Stimulated activated naive CD4-positive, alpha-beta T cell treated with Interleukin-2 at 50 U/mL for 16 hours (primary cell): ENCODE measurements at regions not wholly inside any gene's neighbourhood (a gene's known extent, or its start where the extent isn't known, plus 50 kb on each side); places are given as distances from the start of the nearest gene placed in this dataset.
"Not testable (repeated sequence)": the region's sequence is repeated elsewhere in the genome, so short reads cannot be mapped to it uniquely, and the experiment has no call there.

Experiments
- DNase-seq: peaks from one replicate; lab custom pipeline; 2025; lab: John Stamatoyannopoulos, UW

DNA sequence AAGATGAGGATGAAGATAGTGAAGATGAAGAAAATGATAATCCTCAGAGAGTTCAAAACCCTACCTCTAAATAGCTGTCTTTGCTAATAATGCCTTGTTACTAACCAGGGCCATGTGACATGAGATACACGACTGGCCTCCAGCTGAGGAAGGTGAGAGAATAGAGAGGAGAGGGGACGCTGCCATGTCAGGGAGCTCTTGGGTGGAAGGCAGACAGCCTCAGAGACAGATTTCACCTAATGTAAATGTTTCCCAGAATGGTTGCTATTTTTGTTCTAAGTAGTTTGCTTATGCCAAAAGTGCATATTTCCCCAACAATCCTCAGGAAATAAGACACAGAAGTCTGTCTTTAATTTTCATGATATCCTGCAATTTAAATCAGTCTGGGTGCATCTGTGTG lies 138.4 kb downstream of the ELOVL4 start:
- no peak for DNase-seq

DNA sequence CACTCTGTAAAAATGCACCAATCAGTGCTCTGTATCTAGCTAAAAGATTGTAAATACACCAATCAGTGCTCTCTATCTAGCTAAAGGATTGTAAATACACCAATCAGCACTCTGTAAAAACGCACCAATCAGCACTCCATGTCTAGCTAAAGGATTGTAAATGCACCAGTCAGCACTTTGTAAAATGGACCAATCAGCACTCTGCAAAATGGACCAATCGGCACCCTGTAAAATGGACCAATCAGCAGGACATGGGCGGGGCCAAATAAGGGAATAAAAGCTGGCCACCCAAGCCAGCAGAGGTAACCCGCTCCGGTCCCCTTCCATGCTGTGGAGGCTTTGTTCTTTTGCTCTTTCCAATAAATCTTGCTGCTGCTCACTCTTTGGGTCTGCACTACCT lies 140.7 kb downstream of the ELOVL4 start:
- DNase-seq: not testable (repeated sequence)

- no peak for DNase-seq
Observed at GRCh38 chr6:79804732-79805131, 142.6 kb downstream of the ELOVL4 start.

DNA sequence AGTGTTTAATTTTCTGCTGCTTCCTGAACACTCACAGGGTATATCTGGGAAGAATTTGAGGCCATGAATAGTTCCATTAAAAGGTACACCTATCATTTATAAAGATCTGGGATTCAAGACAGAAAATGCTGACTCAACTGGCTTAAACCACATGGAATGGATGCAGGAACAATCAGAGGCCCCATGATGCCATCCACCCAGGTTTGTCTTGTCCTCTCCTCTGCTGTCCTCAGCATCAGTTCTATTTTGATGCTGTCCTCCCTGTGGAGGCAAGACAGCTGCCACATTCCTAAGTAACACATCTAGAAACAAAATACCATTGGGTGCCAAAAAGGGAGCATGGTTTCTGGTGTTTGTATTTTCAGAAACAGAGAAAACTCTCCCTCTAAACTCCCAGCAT lies 143.4 kb downstream of the ELOVL4 start:
- no peak for DNase-seq

DNA sequence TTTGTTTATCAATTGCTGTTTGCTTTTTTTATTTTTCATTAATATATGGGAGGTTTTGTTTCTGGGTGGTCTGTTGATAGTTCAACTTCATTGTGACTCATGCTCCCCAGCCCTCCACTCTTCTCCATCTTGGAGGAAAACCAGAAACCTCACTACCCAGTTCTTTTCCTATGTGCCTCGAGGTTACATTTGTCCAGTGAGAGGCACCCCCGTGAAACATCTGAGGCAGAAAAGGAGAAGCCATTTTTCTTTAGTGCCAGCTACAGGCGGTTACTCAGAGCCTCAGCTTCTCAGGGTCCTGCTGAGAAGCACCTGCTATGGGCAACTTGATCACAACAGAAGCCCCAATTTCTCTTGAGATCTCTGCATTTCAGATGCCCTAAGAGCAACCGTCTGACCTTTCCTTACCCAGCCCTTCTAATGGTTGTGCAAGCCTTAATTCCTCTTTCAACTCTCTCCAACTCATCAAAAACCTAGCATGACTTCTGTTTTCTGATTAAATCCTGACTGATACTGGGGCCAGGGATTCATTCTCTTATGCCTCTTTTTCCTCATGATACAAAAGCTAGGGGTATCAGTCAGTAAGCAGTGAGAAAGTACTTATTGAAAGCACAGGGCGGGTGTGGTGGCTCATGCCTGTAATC lies 144.6 kb downstream of the ELOVL4 start:
- DNase-seq: no peak

DNA sequence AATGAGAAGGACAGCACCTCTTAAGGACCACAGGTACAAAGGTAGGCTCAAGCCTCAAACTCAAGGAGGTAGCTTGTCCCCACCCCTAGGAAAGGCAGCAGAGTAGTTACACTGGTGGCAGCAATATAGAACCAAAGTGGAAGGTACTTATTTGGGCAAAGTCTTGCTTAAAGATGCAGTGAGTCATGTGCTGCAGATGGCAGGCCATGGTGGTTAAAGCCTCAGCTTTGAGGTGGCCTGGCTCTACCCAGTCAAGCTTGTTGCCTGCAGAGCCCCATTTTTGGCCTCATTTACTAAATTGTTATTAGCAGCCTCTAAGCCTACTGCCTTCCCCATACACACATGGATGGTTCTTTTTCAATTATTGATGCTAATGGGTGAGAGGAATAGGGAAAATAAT lies 146.0 kb downstream of the ELOVL4 start:
- no peak for DNase-seq

- no peak for DNase-seq
Observed at GRCh38 chr6:79798841-79799240, 148.5 kb downstream of the ELOVL4 start.

- no peak for DNase-seq
Observed at GRCh38 chr6:79797912-79798311, 149.4 kb downstream of the ELOVL4 start.

DNA sequence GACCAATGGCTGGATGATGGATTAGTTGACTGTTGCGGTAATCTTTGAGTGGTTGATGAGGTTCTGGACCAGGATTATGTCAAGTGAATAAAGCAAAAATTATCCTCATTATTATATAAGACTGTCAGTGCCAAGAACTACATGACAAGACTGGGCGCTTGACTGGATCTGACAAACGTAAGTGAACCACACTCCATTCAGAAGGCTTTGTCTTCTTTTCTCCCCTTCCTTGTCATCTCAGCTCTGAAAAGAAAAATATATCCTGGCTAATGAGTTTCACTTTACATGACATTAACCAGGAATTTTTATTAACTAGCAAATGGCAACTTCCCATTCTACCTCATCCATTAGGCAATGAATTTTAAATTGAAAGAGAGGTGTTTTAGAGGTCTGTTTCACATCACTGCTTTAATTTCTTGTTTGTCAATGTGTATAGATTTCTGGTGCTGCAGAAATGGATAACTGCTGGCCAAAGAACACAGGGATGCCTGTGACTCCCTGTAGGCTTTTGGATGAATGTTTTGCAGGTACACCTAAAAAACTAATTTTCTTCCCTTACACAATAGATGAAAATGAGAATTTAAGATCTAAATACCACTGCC lies 150.1 kb downstream of the ELOVL4 start:
- DNase-seq: no peak

- no peak for DNase-seq
Observed at GRCh38 chr6:79796197-79796596, 151.2 kb downstream of the ELOVL4 start.

- no peak for DNase-seq
Observed at GRCh38 chr6:79789896-79790295, 157.5 kb downstream of the ELOVL4 start.

DNA sequence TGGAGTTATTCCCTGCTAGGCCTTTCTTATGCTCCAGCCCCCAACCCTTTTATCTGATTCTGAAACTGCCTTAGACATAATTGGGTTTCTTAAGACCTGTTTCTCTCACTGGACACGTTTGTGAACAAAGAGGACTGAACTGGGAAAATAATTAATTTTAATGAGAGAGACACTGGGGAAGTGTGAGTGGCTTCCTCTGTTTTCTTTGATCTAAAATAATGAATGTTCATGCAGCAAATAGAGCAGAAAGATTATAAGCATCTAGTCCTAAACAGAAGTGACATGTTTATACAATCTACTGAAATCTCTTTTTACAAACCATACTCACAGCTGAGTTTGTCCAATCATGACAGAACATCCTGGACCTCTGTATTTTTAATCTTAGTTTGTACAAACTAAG lies 157.6 kb downstream of the SH3BGRL2 start:
- no peak for DNase-seq

- no peak for DNase-seq
Observed at GRCh38 chr6:79787626-79788025, 156.5 kb downstream of the SH3BGRL2 start.

DNA sequence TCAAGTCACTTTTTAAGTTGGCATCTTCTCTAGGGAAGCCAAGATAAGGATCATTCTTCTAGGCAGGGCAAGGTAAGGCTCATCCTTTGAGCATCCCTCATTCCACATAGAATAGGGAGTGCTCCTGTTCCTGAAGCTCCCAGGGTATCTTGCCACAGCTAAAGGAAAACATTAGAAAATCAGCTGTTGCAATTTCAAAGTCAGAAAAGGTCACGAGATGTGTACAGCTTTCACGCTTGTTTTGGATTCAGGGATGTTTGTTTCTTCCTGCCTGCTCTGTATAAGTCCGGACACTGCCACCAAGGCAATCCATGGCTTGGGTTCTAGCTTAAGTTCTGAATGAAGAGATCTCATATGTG lies 153.2 kb downstream of the SH3BGRL2 start:
- no peak for DNase-seq

- no peak for DNase-seq
Observed at GRCh38 chr6:79783670-79784394, 152.7 kb downstream of the SH3BGRL2 start.

DNA sequence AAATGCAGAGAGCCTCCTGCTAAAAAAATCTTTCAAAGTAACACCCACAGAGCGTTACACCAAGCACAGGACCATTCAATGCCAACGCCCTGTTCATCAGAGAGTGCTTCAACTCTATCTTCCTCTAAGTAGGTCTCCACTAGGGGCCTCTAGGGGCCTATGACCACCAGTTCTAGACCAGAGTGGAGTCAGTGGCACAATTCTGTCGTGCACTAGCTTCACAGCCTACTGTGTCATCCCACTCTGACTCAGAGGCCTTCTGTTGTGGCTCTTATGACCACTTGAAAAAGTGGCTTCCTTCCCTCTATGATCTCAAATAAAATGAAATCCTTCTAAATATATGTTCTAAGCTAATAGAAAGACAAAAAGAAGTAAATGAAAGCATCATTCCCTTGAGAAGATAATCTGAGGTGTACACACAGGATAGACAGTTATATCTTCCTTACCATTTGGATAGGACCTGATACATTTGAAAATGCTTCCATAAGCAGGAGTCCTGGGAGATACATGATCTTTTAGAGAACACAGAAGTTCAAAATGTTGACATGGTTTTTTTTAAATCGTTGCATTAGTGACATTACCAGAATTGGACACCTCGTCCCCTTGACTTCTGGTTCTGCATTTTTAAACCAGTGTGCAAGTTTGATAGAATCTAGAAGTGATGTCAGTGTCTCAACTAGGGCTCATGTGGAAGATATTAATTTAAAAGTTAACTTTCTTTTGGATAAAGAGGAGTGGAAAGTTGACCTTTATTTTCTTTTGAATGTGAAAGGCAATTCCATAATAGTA lies 151.9 kb downstream of the SH3BGRL2 start:
- DNase-seq: no peak

DNA sequence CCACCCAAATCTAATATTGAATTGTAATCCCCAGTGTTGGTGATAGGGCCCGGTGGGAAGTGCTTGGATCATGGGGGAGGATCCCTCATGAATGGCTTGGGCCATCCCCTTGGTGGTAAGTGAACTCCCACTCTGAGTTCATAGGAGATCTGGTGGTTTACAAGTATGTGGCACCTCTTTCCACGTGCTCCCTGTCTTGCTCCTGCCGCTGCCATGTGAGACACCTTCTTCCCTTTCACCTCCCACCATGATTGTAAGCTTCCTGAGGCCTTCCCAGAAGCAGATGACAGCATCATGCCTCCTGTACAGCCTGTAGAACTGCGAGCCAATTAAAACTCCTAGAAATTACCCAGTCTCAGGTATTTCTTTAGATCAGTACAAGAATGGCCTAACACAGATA lies 150.8 kb downstream of the SH3BGRL2 start:
- no peak for DNase-seq

DNA sequence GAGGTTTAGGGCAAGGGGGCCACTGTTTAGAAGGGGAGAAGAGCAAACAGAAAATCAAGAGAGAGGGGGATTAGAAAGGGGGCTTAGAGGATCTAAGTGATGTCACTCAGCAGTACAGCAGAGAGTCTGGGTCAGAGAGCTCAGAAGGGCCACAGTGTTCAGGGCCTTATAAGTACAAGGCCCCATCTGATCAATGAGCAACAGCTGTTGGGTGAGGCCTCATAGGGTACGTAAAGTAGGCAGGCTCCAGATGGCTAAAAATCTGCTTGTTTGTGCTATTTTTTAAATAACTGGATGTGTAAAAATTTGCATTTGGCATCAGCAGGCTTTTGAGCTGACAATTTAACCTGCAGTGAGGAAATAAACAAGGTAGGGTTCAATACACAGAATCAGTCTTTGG lies 149.8 kb downstream of the SH3BGRL2 start:
- DNase-seq: no peak

GRCh38 chr6:79778816-79779215 lies 147.7 kb downstream of the SH3BGRL2 start:
- no peak for DNase-seq

GRCh38 chr6:79777713-79778579 lies 146.8 kb downstream of the SH3BGRL2 start:
- peak; percentile 87 for DNase-seq

DNA sequence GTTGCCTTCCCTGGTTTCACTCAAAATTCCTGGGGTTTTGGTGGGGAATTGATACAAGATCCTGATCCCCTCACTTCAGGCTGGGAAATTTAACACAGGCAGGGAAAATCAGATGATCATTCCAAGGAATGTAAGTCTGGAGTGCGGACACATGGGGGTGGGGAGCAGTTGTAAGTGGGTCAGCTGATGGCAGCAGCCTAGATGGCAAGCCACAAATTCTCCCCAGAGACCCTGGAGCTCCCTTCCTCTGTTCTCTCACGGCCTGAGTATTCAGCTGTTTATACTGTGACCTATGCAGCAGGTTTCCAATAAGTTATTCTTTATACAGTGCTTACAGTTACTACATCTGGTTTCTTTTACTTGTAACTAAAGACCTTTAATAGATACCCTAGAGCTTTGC lies 144.9 kb downstream of the SH3BGRL2 start:
- DNase-seq: no peak

DNA sequence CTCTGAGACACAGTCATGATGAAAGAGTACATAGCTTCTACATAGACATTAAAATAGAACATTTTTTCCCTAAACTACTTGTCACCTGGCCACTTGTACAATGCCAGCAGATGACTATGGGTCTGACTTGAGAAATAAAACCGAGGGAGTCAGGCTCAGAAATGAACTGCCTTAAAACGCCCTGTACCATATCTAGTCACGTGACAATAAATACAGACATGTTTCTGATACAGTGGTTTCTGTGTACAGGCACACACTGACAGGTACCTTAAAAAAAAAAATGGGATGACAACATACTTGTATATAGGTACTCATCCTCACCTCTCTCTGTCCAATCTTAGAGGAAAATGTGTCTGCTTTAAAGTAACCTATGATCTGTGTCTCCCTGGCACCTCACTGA lies 144.1 kb downstream of the SH3BGRL2 start:
- DNase-seq: no peak
